ENCODE measurements at regions not wholly inside any gene's neighbourhood (a gene's known extent, or its start where the extent isn't known, plus 50 kb on each side); places are given as distances from the start of the nearest gene placed in this dataset.

DNA sequence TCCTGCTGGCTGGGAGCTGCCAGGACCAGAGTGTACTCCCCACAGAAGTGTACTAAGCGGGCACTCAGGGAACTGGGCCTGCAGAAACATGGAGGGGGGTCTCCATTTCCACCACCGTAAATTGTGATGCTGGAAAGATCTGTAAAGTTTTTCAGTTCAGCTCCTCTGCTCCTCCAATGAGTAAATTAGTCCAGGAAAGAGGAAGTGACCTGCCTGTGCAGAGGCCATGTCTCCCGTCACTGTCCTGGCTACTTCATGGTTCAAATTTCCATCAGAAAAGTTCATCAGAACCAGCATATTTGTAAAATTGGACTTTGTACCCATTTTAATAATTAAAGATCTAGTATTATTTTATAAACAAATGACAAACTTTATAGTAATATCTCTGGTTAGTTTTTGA lies 226.7 kb upstream of the THBS1 start:
- TF ChIP-seq GATA3 (IDR thresholded peaks at IDR 0.05; ENCODE audit: low read depth, low read length) (no peak), GATA2 (IDR thresholded peaks at IDR 0.05; ENCODE audit: low read depth, low read length) (no peak)

DNA sequence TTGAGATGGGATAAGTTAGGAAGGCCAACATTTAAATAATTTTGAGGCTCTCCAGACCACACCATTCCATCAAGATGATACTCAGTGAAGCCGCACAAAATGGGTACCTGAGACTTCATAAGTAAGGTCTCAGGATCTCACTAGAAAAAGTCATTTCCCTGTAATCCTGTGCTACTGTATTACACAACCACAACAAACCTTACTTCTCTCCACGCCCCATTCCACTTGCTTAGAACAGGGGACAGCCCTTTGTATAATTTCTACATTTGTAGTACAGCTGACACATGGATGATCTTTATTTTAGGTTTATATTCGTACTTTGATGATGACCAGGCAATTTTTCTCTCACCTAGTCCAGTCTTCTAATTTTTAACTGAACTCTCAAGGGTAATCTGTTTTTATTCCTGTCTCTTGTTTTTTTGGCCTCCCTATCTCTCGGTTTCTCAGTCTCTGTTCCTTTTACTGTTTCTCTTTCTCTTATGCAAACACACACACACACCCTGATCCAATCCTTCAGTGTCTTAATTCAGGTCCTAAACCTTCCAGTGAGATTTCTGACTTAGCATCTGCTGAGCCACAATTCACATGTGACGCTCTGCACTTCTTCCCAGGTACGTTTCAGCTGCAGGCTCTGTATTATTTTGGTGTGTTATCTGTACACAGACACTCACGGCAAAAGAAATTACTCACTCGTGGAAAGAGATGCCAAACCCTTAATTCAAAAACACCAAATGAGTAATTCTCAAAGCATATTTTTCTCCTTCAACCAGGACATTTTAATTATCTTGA lies 223.2 kb upstream of the THBS1 start:
- TF ChIP-seq GATA2 (IDR thresholded peaks at IDR 0.05; ENCODE audit: low read depth, low read length) (no peak), GATA3 (IDR thresholded peaks at IDR 0.05; ENCODE audit: low read depth, low read length) (no peak)

DNA sequence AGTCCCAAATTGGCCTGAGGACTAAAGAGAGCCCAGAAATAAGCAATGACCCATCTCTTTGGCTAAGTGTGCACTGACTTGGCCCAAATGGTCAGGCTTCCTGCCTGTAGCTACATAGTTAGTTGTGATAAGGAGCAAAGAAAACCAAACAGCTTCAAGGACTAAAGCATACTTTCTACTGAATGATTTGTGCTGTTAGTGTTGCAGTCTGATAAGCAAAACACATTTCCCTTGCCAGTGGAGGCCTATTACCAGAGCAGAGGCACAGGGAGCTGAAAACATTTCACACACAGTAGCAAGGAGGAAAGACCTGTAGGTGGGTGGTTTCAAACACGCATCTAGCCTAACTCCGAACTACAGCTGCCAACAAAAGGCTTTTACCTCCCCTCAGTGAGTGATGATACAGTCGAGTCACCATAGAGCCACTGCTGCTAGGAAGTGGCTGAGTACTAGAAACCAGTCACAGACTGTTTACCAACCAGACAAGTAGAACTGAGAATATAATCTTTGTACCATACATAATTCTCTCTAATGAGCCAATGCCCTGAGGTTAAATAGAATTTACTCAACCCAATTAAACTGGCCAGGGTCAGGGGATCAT lies 222.3 kb upstream of the THBS1 start:
- TF ChIP-seq GATA2 (IDR thresholded peaks at IDR 0.05; ENCODE audit: low read depth, low read length) = no peak
- no peak for TF ChIP-seq GATA3 (IDR thresholded peaks at IDR 0.05; ENCODE audit: low read depth, low read length)

DNA sequence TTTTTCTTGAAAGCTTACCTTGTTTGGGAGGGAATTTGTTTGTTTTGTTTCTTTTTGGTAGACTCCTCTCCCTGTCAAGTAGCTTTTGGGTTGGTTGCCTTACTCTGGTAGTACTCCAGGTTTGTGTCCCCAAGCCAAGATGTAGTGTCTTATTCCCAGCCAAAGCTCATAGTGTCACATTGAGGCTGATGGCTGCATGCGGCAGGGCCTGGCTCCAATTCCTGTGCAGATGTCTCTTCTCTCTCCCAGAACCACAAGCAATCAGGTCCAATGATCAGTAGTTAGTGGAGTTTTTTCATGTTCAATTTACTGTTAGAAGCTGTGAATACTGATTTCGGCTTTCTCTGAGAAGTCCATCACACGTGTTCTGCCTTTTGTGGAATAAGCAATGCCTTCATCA lies 221.1 kb upstream of the THBS1 start:
- no peak for TF ChIP-seq GATA2 (IDR thresholded peaks at IDR 0.05; ENCODE audit: low read depth, low read length)
- TF ChIP-seq GATA3 (IDR thresholded peaks at IDR 0.05; ENCODE audit: low read depth, low read length) = no peak

DNA sequence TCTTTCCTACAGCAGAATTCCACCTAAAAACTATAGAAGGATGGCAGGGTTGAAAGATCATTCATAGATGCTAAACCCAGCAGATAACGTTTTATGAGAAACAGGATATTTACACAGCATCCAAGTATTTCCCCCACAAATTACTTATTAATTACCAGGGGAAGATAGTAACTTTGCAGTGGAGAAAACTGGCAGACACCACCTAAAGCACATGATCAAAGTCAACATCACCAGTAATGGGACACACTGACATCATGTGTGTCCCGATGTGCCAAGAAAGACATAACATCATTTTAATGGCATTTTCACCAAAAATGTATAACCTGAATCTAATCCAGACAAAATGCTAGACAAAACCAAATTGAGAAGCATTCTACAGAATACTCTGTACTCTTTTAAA lies 220.4 kb upstream of the THBS1 start:
- no peak for TF ChIP-seq GATA3 (IDR thresholded peaks at IDR 0.05; ENCODE audit: low read depth, low read length)
- no peak for TF ChIP-seq GATA2 (IDR thresholded peaks at IDR 0.05; ENCODE audit: low read depth, low read length)

DNA sequence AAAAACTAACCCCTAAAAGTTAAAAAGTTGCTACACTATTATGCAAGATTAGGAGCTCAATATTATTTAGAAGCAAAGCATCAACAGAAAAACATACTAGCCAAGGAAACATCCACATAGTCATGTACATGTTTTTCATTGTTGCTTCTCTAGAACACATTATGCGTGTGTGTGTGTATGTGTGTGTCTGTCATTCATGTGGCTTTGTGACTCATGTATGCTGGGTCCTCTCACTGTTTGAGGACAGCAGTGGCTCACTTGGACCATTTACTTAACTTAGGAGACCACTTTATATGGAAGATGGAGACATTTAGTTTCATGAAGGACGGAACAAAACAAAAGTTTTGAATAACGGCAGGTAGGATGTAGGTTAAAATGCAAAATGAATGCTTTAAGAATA lies 219.4 kb upstream of the THBS1 start:
- TF ChIP-seq GATA2 (IDR thresholded peaks at IDR 0.05; ENCODE audit: low read depth, low read length) = no peak
- no peak for TF ChIP-seq GATA3 (IDR thresholded peaks at IDR 0.05; ENCODE audit: low read depth, low read length)

DNA sequence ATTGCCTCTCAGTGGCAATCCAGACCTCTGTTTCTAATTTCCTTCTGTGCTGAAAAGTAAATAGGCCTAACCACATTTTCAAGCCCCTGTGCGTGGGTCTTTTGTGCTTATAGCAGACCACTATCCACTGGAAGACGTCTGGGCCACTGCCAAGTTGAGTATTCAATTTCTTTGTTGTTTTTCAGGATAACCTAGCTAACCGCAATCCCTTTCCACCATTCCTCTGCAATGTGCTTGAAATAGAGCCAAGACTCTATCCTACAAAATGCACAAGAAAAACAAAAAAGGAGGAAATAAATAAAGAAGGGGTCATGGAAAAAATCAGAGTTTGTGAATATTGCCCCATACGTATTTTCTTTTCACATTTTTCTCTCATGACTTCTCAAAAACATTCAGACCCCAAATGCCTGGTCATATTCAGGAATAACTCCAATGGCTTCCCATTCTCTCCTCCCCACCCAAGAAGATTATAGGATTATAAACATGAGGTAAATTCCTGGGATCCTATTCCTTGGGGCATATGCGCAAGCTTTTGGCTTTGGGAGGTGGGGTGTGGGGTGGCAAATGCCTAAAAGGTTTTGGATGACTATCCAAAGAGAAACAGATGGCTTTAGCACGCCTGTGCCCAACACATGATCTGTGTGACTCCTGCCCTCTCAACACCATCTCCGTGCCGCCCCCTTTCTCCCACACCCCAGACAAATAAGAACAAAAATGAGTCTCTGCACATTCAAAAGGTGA lies 217.9 kb upstream of the THBS1 start:
- TF ChIP-seq GATA2 (IDR thresholded peaks at IDR 0.05; ENCODE audit: low read depth, low read length) (no peak), GATA3 (IDR thresholded peaks at IDR 0.05; ENCODE audit: low read depth, low read length) (no peak)

DNA sequence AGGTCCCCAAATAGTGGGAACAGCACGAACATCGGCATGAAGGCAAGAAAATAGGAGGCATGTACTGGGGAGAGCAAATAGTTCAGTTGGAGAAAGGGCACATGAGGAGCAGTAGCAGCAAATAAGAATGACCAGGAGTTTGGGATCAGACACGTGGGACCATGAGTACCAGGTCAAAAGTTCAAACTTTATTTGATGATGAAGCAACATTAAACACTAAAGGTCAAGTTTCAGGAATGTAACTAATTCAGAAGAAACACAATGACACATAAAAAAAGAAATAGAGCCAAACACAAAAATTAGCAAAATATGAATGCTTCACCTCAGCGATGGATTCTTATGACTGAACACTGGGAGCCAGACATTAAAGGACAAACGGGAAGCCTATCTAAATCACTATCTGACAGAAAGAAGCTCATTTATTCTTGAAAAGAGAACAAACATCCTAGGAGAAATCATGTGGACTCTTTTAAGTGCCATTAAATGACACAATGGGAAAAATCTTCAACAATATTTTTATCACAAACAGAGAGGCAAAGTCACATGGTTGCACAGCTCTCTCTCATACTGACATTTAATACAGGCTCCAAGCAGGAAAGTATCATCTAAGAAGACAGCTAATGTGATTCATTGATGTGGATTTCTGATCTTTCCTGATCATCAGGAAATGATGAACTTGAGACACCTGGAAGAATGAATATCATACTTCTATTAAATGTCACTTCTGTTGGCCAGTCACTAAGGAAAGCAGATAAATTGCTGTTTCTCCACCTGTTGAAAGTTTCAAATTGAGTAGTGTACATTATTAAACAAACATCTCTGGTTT lies 216.9 kb upstream of the THBS1 start:
- TF ChIP-seq GATA2 (IDR thresholded peaks at IDR 0.05; ENCODE audit: low read depth, low read length) (no peak), GATA3 (IDR thresholded peaks at IDR 0.05; ENCODE audit: low read depth, low read length) (no peak)

DNA sequence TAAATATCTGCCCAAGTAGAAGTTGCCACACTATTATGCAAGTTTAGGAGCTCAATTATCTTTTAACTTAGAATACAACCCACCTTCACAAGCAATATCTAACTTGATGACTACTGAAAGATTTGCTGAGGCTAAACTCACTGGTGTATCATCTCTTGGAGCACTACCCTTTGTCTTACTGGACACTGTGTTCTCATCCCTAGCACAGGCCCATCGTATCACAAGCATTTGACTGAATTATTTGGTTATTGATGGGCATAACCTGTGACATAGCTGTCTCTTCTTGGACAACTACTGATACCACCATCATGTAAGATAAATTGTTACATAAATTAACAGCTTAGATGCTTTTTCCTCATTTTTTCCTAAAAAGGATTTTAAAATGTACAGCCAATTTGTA lies 216.2 kb upstream of the THBS1 start:
- TF ChIP-seq GATA3 (IDR thresholded peaks at IDR 0.05; ENCODE audit: low read depth, low read length) (no peak), GATA2 (IDR thresholded peaks at IDR 0.05; ENCODE audit: low read depth, low read length) (no peak)

DNA sequence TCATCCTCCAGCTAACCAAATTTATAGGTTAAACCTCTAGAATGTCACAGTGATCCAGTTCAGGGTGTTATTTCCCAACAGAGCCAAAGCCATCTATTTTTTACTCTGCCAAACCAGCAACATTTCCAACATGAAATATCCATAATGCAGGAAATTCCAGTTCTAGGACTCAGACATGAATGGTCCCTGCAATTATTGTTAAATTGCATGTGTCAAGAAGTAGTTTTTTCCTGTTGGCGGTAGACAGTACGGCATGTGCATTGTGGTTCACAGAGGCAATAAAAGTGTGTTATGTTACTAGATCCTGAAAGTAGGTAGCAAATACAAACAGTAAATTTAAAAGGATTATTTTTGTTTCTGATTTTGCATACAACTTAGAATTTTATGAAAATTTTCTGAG lies 215.7 kb upstream of the THBS1 start:
- TF ChIP-seq GATA3 (IDR thresholded peaks at IDR 0.05; ENCODE audit: low read depth, low read length) (no peak), GATA2 (IDR thresholded peaks at IDR 0.05; ENCODE audit: low read depth, low read length) (no peak)

DNA sequence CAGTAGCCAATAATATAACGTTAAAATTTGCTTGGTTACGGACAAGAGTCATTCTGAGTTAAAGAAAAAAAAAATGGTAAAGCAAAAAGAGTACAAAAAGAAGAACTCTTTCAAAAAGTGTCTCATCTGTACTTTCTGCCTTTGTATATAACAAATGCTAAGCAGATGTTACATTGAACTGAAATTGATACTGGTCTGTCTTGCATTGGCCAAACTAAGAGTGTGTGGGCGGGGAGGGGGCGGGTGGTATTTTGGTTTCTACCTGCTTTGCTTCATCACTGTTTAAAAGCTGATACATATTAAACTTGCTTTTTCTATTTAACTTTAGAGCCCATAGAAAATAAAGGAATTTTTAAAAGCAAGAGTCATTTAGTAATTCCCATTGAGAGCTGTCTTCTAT lies 215.0 kb upstream of the THBS1 start:
- TF ChIP-seq GATA3 (IDR thresholded peaks at IDR 0.05; ENCODE audit: low read depth, low read length) = no peak
- TF ChIP-seq GATA2 (IDR thresholded peaks at IDR 0.05; ENCODE audit: low read depth, low read length) = no peak

DNA sequence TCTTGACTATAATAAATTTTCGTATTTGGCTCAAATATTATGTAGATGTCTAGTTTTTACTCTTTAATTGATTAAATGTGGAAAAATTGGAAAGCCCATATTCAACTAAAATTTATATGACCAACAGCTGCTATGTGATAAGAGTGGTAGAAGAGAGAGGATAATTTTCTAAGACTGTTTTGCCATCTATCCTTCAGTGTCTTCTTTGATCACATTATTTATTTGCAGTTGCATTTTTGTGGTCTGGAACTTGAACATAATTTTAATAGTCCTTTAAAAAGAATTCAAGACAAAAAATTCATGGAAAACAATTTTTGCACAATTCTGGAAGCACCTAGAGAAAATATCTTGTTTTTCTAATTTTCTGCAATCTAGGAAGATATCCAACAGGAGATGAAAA lies 213.3 kb upstream of the THBS1 start:
- no peak for TF ChIP-seq GATA2 (IDR thresholded peaks at IDR 0.05; ENCODE audit: low read depth, low read length)
- TF ChIP-seq GATA3 (IDR thresholded peaks at IDR 0.05; ENCODE audit: low read depth, low read length) = no peak

DNA sequence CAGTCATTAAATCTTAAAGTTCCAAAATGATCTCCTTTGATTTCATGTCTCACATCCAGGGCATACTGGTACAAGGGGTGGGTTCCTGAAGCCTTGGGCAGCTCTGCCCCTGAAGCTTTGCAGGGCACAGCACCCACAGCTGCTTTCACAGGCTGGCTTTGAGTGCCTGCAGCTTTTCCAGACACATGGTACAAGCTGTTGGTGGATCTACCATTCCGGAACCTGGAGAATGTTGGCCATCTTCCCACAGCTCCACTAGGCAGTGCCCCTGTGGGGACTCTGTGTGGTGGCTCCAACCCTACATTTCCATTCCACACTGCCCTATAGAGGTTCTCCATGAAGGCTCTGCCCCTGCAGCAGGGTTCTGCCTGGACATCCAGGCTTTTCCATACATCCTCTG lies 211.1 kb upstream of the THBS1 start:
- no peak for TF ChIP-seq GATA3 (IDR thresholded peaks at IDR 0.05; ENCODE audit: low read depth, low read length)
- TF ChIP-seq GATA2 (IDR thresholded peaks at IDR 0.05; ENCODE audit: low read depth, low read length) = no peak

DNA sequence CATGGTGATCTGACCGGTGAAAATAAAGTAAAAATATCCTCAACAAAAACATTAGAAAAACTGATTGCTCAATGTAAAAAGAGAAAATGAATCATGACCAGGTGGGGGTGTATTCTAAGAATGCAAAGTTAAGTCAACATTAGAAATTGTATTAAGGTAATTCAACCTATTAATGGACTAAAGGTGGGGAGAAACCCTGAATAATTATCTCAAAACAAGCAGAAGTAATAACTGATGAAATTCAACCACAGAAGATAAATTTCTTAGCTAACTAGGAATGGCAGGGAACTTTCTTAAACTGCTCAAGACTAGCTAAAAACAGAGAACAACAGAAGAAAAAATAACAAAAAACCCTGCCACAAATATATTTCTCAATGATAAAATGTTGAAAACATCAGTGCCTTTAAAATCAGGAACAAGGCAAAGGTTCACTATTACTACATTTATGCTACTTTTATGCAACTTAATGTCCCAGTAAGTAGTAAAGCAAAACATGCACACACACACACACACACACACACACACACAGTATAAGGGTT lies 204.4 kb upstream of the THBS1 start:
- no peak for TF ChIP-seq GATA2 (IDR thresholded peaks at IDR 0.05; ENCODE audit: low read depth, low read length)
- no peak for TF ChIP-seq GATA3 (IDR thresholded peaks at IDR 0.05; ENCODE audit: low read depth, low read length)

Data from SH-SY5Y (cell line).